Smooth muscle cell (in vitro differentiated cells): ENCODE measurements at regions not wholly inside any gene's neighbourhood (a gene's known extent, or its start where the extent isn't known, plus 50 kb on each side); places are given as distances from the start of the nearest gene placed in this dataset.

Experiments
- DNase-seq: peaks from one replicate; lab custom pipeline; 2025; ENCODE audit not compliant: unreplicated experiment; lab: John Stamatoyannopoulos, UW
- H2AFZ ChIP-seq: fragments of 200-600 bp; sonication (generic); 2 replicates; pipeline ENCODE4 v1.6.0; 2016; ENCODE audit warnings: antibody characterized with exemption, low read depth, mild to moderate bottlenecking
- H3F3A ChIP-seq: fragments of 200-600 bp; sonication (generic); 2 replicates; pipeline ENCODE4 v1.6.0; 2017; ENCODE audit warnings: antibody characterized with exemption, low read depth
- H3K27ac ChIP-seq: fragments of 200-600 bp; sonication (generic); 2 replicates; pipeline ENCODE4 v1.5.1; 2016; ENCODE audit warnings: low read depth, mild to moderate bottlenecking
- H3K27me3 ChIP-seq: fragments of 200-600 bp; sonication (generic); 2 replicates; pipeline ENCODE4 v1.6.1; 2016; ENCODE audit warnings: low read depth, mild to moderate bottlenecking
- H3K36me3 ChIP-seq: fragments of 200-600 bp; sonication (generic); 2 replicates; pipeline ENCODE4 v1.5.1; 2016; ENCODE audit warnings: low read depth
- H3K4me1 ChIP-seq: fragments of 200-600 bp; sonication (generic); 2 replicates; pipeline ENCODE4 v1.5.1; 2016; ENCODE audit warnings: low read depth
- H3K4me2 ChIP-seq: fragments of 200-600 bp; sonication (generic); 2 replicates; pipeline ENCODE4 v1.6.0; 2016; ENCODE audit warnings: mild to moderate bottlenecking
- H3K4me3 ChIP-seq: fragments of 200-600 bp; sonication (generic); 2 replicates; pipeline ENCODE4 v1.5.1; 2016; ENCODE audit warnings: mild to moderate bottlenecking
- H3K79me2 ChIP-seq: fragments of 200-600 bp; sonication (generic); 2 replicates; pipeline ENCODE4 v1.6.0; 2016; ENCODE audit warnings: low read depth, mild to moderate bottlenecking
- H3K9ac ChIP-seq: fragments of 200-600 bp; sonication (generic); 2 replicates; pipeline ENCODE4 v1.6.0; 2016; ENCODE audit warnings: low read depth
- H3K9me3 ChIP-seq: fragments of 200-600 bp; sonication (generic); replicated peaks from 2 replicates; pipeline ENCODE4 v1.5.1; 2016; ENCODE audit warnings: low read depth
- H4K20me1 ChIP-seq: fragments of 200-600 bp; sonication (generic); 2 replicates; pipeline ENCODE4 v1.6.0; 2016; ENCODE audit warnings: low read depth
- CTCF ChIP-seq: fragments of 200-600 bp; sonication (generic); IDR thresholded peaks from 2 replicates; pipeline ENCODE4 v1.5.1; 2017; ENCODE audit warnings: borderline replicate concordance, mild to moderate bottlenecking, antibody characterized with exemption; ENCODE audit not compliant: insufficient read depth, poor library complexity, severe bottlenecking
- WGBS: methylation state at CpG from one replicate; pipeline ENCODE4 v1.1.7; 2016; ENCODE audit warnings: low lambda C conversion rate; 5-methylcytosine and 5-hydroxymethylcytosine counted together

- Histone ChIP-seq H3K36me3 (no peaks in the 10 kb centered on the region), H3K27ac (no peak overlapping the region), H3F3A (no peaks in the 10 kb centered on the region), H3K79me2 (no peaks in the 10 kb centered on the region), H2AFZ (no peak overlapping the region), H3K4me3 (no peak overlapping the region), H4K20me1 (no peaks in the 10 kb centered on the region), H3K9me3 (no peaks in the 10 kb centered on the region), H3K4me2 (no peak overlapping the region), H3K27me3 (no peaks in the 10 kb centered on the region), H3K4me1 (no peaks in the 10 kb centered on the region), H3K9ac (no peak overlapping the region)
- no peak for DNase-seq
- TF ChIP-seq CTCF, result no peak
- WGBS, result 89% methylated on average over 11 of the region's 11 CpGs
Measured at GRCh38 chr20:47868236-47868635, 83.0 kb upstream of the SULF2 start.

DNA sequence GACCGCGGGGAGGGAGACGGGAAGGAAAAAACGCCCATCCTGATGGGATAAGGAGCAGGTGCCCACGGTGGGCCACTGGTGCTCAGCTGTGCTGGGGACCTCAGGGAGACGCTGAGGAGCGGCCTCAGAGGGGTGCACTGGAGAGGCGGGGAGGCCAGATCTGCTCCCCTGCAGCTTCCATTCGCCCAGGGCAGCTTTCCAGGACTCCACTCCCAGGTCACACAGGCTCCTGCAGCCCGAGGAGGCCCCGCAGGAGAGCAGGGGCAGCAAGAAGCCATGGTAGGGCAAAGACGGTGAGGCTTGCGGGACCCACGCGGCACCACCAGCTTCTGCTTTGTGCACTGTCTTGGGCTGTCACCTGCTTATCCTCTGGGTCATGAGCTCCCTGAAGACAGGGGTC, 82.5 kb upstream of the SULF2 start:
- H3F3A ChIP-seq, result no peaks in the 10 kb centered on the region
- no peak for DNase-seq
- H3K4me2 ChIP-seq, result no peak overlapping the region
- H3K4me3 ChIP-seq, result no peak overlapping the region
- H3K4me1 ChIP-seq, result no peaks in the 10 kb centered on the region
- H3K9ac ChIP-seq, result no peak overlapping the region
- H3K36me3 ChIP-seq, result no peaks in the 10 kb centered on the region
- H3K79me2 ChIP-seq, result no peaks in the 10 kb centered on the region
- H3K27me3 ChIP-seq, result no peaks in the 10 kb centered on the region
- TF ChIP-seq CTCF, result no peak
- H3K9me3 ChIP-seq, result no peaks in the 10 kb centered on the region
- H2AFZ ChIP-seq, result no peak overlapping the region
- no peak overlapping the region for H3K27ac ChIP-seq
- WGBS, result 90% methylated on average over 15 of the region's 15 CpGs
- H4K20me1 ChIP-seq, result no peaks in the 10 kb centered on the region

DNA sequence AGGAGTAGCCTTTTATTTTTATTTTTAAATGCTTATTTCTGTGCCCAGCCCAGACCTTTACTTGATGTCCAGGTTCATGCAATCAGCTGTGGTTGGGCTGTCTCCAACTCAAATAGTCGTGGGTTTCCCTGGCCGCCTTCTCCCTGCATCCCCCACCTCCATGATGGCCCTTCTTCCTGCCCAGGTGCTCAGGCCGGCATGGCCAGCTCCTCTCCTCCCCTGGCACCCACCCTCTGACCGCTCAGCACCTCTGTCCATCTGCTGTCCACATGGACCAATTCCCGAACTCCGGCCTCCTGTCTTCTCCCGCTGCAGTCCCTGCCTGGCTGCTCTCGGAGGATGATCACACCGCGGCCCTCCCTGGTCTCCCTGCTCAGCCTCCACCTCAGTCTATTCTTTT, 81.2 kb upstream of the SULF2 start:
- Histone ChIP-seq H3K4me2 (no peak overlapping the region), H3K27ac (no peak overlapping the region), H3K4me1 (no peaks in the 10 kb centered on the region), H3K79me2 (no peaks in the 10 kb centered on the region), H3K4me3 (no peak overlapping the region), H3K36me3 (no peaks in the 10 kb centered on the region), H3K9me3 (no peaks in the 10 kb centered on the region), H3K9ac (no peak overlapping the region), H4K20me1 (no peaks in the 10 kb centered on the region), H3K27me3 (no peaks in the 10 kb centered on the region), H2AFZ (no peak overlapping the region), H3F3A (no peaks in the 10 kb centered on the region)
- DNase-seq, result no peak
- TF ChIP-seq CTCF, result no peak
- WGBS, result 91% methylated on average over 10 of the region's 10 CpGs

GRCh38 chr20:47865912-47866311, 80.6 kb upstream of the SULF2 start:
- Histone ChIP-seq H2AFZ (no peak overlapping the region), H3K9me3 (no peaks in the 10 kb centered on the region), H3K27me3 (no peaks in the 10 kb centered on the region), H3K27ac (no peak overlapping the region), H3K9ac (no peak overlapping the region), H4K20me1 (no peaks in the 10 kb centered on the region), H3K36me3 (no peaks in the 10 kb centered on the region), H3K79me2 (no peaks in the 10 kb centered on the region), H3K4me1 (no peaks in the 10 kb centered on the region), H3F3A (no peaks in the 10 kb centered on the region), H3K4me3 (no peak overlapping the region), H3K4me2 (no peak overlapping the region)
- no peak for TF ChIP-seq CTCF
- 86% methylated on average over 9 of the region's 9 CpGs for WGBS
- no peak for DNase-seq
